ENCODE measurements at regions not wholly inside any gene's neighbourhood (a gene's known extent, or its start where the extent isn't known, plus 50 kb on each side); places are given as distances from the start of the nearest gene placed in this dataset.

- Histone ChIP-seq H3K9ac (ENCODE audit: low read depth, low read length, poor library complexity, severe bottlenecking) (no peak overlapping the region), H3K27me3 (ENCODE audit: insufficient read depth, low read length, poor library complexity, severe bottlenecking) (no peaks in the 10 kb centered on the region), H3F3A (ENCODE audit: low read depth) (no peaks in the 10 kb centered on the region), H3K4me2 (ENCODE audit: low read depth, low read length, poor library complexity, severe bottlenecking) (no peak overlapping the region), H3K4me1 (ENCODE audit: insufficient read depth, low read length, poor library complexity, severe bottlenecking) (no peaks in the 10 kb centered on the region), H4K20me1 (ENCODE audit: insufficient read depth, low read length, poor library complexity, severe bottlenecking) (no peaks in the 10 kb centered on the region), H3K4me3 (ENCODE audit: low read length, poor library complexity, severe bottlenecking) (no peak overlapping the region), H3K9me2 (replicated peaks; ENCODE audit: low read depth, low read length) (no peaks in the 10 kb centered on the region), H3K36me3 (ENCODE audit: insufficient read depth, low read length) (no peaks in the 10 kb centered on the region), H3K79me2 (ENCODE audit: insufficient read depth, low read length) (no peaks in the 10 kb centered on the region), H2AFZ (ENCODE audit: low read length) (no peak overlapping the region), H3K9me3 (ENCODE audit: insufficient read depth, low read depth, low read length) (no peaks in the 10 kb centered on the region)
- TF ChIP-seq EZH2phosphoT487 (IDR thresholded peaks at IDR 0.05; ENCODE audit: borderline replicate concordance) = no peak
- no peak for TF ChIP-seq CTCF (conservative IDR thresholded peaks at IDR 0.05; ENCODE audit: low read length)
These were observed 238.4 kb upstream of the DMRT1 start for GRCh38 chr9:603126-603525.

- H3K4me3 ChIP-seq (ENCODE audit: low read length, poor library complexity, severe bottlenecking) = no peak overlapping the region
- no peaks in the 10 kb centered on the region for H3K4me1 ChIP-seq (ENCODE audit: insufficient read depth, low read length, poor library complexity, severe bottlenecking)
- no peaks in the 10 kb centered on the region for H4K20me1 ChIP-seq (ENCODE audit: insufficient read depth, low read length, poor library complexity, severe bottlenecking)
- no peaks in the 10 kb centered on the region for H3K27me3 ChIP-seq (ENCODE audit: insufficient read depth, low read length, poor library complexity, severe bottlenecking)
- H3K9ac ChIP-seq (ENCODE audit: low read depth, low read length, poor library complexity, severe bottlenecking) = no peak overlapping the region
- no peaks in the 10 kb centered on the region for H3K36me3 ChIP-seq (ENCODE audit: insufficient read depth, low read length)
- H3K9me3 ChIP-seq (ENCODE audit: insufficient read depth, low read depth, low read length) = no peaks in the 10 kb centered on the region
- H2AFZ ChIP-seq (ENCODE audit: low read length) = no peak overlapping the region
- no peak for TF ChIP-seq EZH2phosphoT487 (IDR thresholded peaks at IDR 0.05; ENCODE audit: borderline replicate concordance)
- TF ChIP-seq CTCF (conservative IDR thresholded peaks at IDR 0.05; ENCODE audit: low read length) = no peak
- no peaks in the 10 kb centered on the region for H3F3A ChIP-seq (ENCODE audit: low read depth)
- no peaks in the 10 kb centered on the region for H3K79me2 ChIP-seq (ENCODE audit: insufficient read depth, low read length)
- no peak overlapping the region for H3K4me2 ChIP-seq (ENCODE audit: low read depth, low read length, poor library complexity, severe bottlenecking)
- H3K9me2 ChIP-seq (replicated peaks; ENCODE audit: low read depth, low read length) = no peaks in the 10 kb centered on the region
These were observed 234.1 kb upstream of the DMRT1 start for GRCh38 chr9:607417-607816.

- no peaks in the 10 kb centered on the region for H3K27me3 ChIP-seq (ENCODE audit: insufficient read depth, low read length, poor library complexity, severe bottlenecking)
- no peaks in the 10 kb centered on the region for H3F3A ChIP-seq (ENCODE audit: low read depth)
- no peaks in the 10 kb centered on the region for H3K36me3 ChIP-seq (ENCODE audit: insufficient read depth, low read length)
- H2AFZ ChIP-seq (ENCODE audit: low read length) = peak overlapping the region; percentile 88
- H3K4me1 ChIP-seq (ENCODE audit: insufficient read depth, low read length, poor library complexity, severe bottlenecking) = peaks cover 45% of the 10 kb centered on the region
- H3K4me3 ChIP-seq (ENCODE audit: low read length, poor library complexity, severe bottlenecking) = peak overlapping the region; percentile 63
- H3K9ac ChIP-seq (ENCODE audit: low read depth, low read length, poor library complexity, severe bottlenecking) = peak overlapping the region; percentile 73
- no peaks in the 10 kb centered on the region for H3K9me2 ChIP-seq (replicated peaks; ENCODE audit: low read depth, low read length)
- TF ChIP-seq EZH2phosphoT487 (IDR thresholded peaks at IDR 0.05; ENCODE audit: borderline replicate concordance) = no peak
- TF ChIP-seq CTCF (conservative IDR thresholded peaks at IDR 0.05; ENCODE audit: low read length) = peak; percentile 100
- peak overlapping the region; percentile 79 for H3K4me2 ChIP-seq (ENCODE audit: low read depth, low read length, poor library complexity, severe bottlenecking)
- H3K9me3 ChIP-seq (ENCODE audit: insufficient read depth, low read depth, low read length) = no peaks in the 10 kb centered on the region
- H3K79me2 ChIP-seq (ENCODE audit: insufficient read depth, low read length) = no peaks in the 10 kb centered on the region
- no peaks in the 10 kb centered on the region for H4K20me1 ChIP-seq (ENCODE audit: insufficient read depth, low read length, poor library complexity, severe bottlenecking)
These were observed 227.6 kb upstream of the DMRT1 start for GRCh38 chr9:613771-614347.
